Stomach (tissue), 4 donors: ENCODE measurements at regions not wholly inside any gene's neighbourhood (a gene's known extent, or its start where the extent isn't known, plus 50 kb on each side); places are given as distances from the start of the nearest gene placed in this dataset.

Source experiments
- CTCF ChIP-seq, 7 experiments: fragments of 450-650 bp in 4 of 7; fragments of 200-600 bp in 3 of 7; sonication (generic) in 3 of 7; IDR thresholded peaks; one replicate each; pipeline ENCODE4 v1.5.1; 2016 to 2019; ENCODE audit warnings: antibody characterized with exemption in 7 of 7, control low read depth in 2 of 7, mild to moderate bottlenecking in 1 of 7
- POLR2A ChIP-seq, 4 donors: fragments of 450-650 bp; IDR thresholded peaks; one replicate each; pipeline ENCODE4 v1.6.1; 2016; ENCODE audit warnings: antibody characterized with exemption in 4 of 4, control low read depth in 2 of 4, mild to moderate bottlenecking in 1 of 4, moderate library complexity in 1 of 4
- POLR2AphosphoS5 ChIP-seq, 3 donors: sonication (generic); formaldehyde crosslinking; IDR thresholded peaks; one replicate each; pipeline ENCODE4 v1.6.1; 2016; ENCODE audit warnings: antibody characterized with exemption in 3 of 3

- TF ChIP-seq POLR2AphosphoS5 (IDR thresholded peaks at IDR 0.05) (no peak), CTCF (IDR thresholded peaks at IDR 0.05) (no peak), POLR2A (IDR thresholded peaks at IDR 0.05) (no peak)
Observed at GRCh38 chr6:91606148-91606901, 1019.5 kb upstream of the MAP3K7 start.
